Gastrocnemius medialis (tissue), 4 donors: ENCODE measurements at regions not wholly inside any gene's neighbourhood (a gene's known extent, or its start where the extent isn't known, plus 50 kb on each side); places are given as distances from the start of the nearest gene placed in this dataset.

Experiments used
- ATAC-seq, 2 donors: fragments of 150-250 bp; one replicate each; pipeline ENCODE4 v1.9.1; 2016
- DNase-seq, 2 donors: peaks; one replicate each; pipeline ENCODE4 v3.0.0-alpha.2; 2019
- H3K27ac ChIP-seq, 4 donors: fragments of 200-600 bp; sonication (generic); 1 replicate in 1 of 4; 2 replicates in 3 of 4; pipeline ENCODE4 v1.5.1; 2016 to 2018; ENCODE audit warnings: mild to moderate bottlenecking in 2 of 4, moderate library complexity in 1 of 4
- H3K27me3 ChIP-seq, 3 donors: fragments of 200-600 bp; sonication (generic) in 2 of 3; 1 replicate in 1 of 3; 2 replicates in 2 of 3; pipeline versions ENCODE4 v1.5.1 to v1.6.0; 2016 to 2019; ENCODE audit warnings: mild to moderate bottlenecking in 1 of 3, moderate library complexity in 1 of 3
- H3K36me3 ChIP-seq, 2 donors: fragments of 200-600 bp; sonication (generic) in 1 of 2; one replicate each; pipeline ENCODE4 v1.5.1; 2017 to 2018
- H3K4me1 ChIP-seq, 2 donors: fragments of 200-600 bp; sonication (generic) in 1 of 2; one replicate each; pipeline ENCODE4 v1.5.1; 2016 to 2017; ENCODE audit warnings: mild to moderate bottlenecking in 2 of 2
- H3K4me3 ChIP-seq, 4 donors: fragments of 200-600 bp; sonication (generic) in 3 of 4; 1 replicate in 1 of 4; 2 replicates in 3 of 4; pipeline ENCODE4 v1.5.1; 2016 to 2019; ENCODE audit warnings: mild to moderate bottlenecking in 2 of 4
- H3K9me3 ChIP-seq, 3 donors: fragments of 200-600 bp; sonication (generic) in 2 of 3; 1 replicate in 1 of 3; 2 replicates in 2 of 3; pipeline ENCODE4 v1.5.1; 2016 to 2019
- POLR2A ChIP-seq, 2 donors: fragments of 450-650 bp; IDR thresholded peaks; one replicate each; pipeline ENCODE4 v1.6.1; 2017; ENCODE audit warnings: antibody characterized with exemption in 2 of 2, mild to moderate bottlenecking in 2 of 2, moderate library complexity in 2 of 2
- in situ Hi-C, 4 donors: fragments of 200-750 bp; cut with MboI; loops; one replicate each; pipeline versions ENCODE4 v1.15.0 to v1.8.0; 2017; ENCODE audit warnings: low sequenced_read_pairs in 4 of 4
- intact Hi-C: fragments of 100-400 bp; cut with DNase I; formaldehyde crosslinking; loops from one replicate; pipeline ENCODE4 v1.15.1; 2023; ENCODE audit warnings: low total_unique reads
- TF ChIP-seq, protein P1 (sequence below), 5 experiments: fragments of 450-650 bp in 3 of 5; fragments of 200-600 bp in 2 of 5; sonication (generic) in 2 of 5; IDR thresholded peaks in 4 of 5; conservative IDR thresholded peaks in 1 of 5; 1 replicate in 4 of 5; 2 replicates in 1 of 5; pipeline ENCODE4 v1.5.1; 2016 to 2019; ENCODE audit warnings: antibody characterized with exemption in 5 of 5, mild to moderate bottlenecking in 3 of 5, moderate library complexity in 3 of 5

DNA sequence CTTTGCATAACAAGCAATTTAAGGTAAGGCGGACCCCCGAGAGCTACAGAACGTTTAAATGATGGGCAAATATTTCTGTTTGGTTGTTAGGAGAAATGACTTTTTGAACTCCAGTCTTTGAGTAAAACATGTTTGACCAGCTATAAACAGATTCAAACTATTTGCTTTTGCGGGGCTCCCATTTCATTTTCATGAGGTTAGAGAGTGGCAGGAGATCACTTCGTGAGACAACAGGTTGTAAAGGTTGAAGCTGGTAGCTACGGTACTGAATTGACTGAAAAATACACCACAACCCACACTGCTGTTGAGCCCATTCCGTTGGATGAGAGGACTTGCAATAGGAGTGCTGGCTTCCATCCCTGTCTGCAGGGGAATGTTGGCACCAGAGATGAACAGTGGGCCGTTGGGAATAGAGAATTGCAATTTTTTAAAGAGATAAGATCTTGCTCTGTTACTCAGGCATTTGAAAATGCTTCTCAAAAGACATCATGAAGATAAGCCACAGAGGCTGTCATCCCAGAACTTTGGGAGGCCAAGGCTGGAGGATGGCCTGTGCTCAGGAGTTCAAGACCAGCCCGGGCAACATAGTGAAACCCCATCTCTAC, 65.7 kb upstream of the CARD11 start:
- H3K4me3 ChIP-seq: no peak overlapping the region
- no peaks in the 10 kb centered on the region for H3K27me3 ChIP-seq
- H3K4me1 ChIP-seq: no peaks in the 10 kb centered on the region
- H3K27ac ChIP-seq: no peak overlapping the region
- intact Hi-C loops: no loop called here
- TF ChIP-seq POLR2A (IDR thresholded peaks at IDR 0.05): no peak
- TF ChIP-seq, protein P1, sequence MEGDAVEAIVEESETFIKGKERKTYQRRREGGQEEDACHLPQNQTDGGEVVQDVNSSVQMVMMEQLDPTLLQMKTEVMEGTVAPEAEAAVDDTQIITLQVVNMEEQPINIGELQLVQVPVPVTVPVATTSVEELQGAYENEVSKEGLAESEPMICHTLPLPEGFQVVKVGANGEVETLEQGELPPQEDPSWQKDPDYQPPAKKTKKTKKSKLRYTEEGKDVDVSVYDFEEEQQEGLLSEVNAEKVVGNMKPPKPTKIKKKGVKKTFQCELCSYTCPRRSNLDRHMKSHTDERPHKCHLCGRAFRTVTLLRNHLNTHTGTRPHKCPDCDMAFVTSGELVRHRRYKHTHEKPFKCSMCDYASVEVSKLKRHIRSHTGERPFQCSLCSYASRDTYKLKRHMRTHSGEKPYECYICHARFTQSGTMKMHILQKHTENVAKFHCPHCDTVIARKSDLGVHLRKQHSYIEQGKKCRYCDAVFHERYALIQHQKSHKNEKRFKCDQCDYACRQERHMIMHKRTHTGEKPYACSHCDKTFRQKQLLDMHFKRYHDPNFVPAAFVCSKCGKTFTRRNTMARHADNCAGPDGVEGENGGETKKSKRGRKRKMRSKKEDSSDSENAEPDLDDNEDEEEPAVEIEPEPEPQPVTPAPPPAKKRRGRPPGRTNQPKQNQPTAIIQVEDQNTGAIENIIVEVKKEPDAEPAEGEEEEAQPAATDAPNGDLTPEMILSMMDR (IDR thresholded peaks at IDR 0.05 in 4 of 5, conservative IDR thresholded peaks at IDR 0.05 in 1 of 5): no peak
- H3K36me3 ChIP-seq: no peaks in the 10 kb centered on the region
- H3K9me3 ChIP-seq: no peaks in the 10 kb centered on the region
- DNase-seq (no peak), ATAC-seq (no peak)
- in situ Hi-C loops: no loop called here

DNA sequence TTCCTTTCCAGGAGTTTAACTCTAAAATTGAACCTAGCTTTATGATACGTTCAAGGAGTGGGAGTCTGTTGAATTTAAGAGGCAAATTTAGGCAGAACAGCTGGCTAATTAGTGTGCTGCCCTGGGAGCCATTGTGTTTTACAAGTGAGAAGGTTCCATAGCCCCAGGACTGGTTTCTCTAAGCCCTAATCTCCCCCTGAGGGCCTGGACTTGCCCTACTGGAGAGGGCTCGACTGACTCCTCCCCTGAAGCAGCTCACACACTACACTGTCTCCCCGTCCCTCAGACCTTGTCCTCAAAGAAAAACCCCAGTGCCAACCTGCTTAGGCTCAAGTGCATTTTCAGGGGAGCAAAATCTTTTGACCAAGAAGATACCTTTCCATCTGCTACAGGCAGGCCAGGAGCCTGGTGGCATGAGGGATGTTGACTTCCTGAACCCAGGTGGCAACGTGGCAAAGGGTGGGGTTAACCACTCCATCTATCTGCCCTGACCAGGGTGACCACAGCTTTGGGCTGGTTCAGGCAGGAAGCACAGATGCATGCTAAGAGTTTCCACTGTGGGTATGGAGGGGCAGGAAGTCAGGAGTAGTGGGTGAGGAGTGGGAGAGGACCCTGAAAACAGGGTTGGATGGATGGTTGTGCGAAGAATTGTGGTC, 68.9 kb upstream of the CARD11 start:
- Histone ChIP-seq H3K27me3 (no peaks in the 10 kb centered on the region), H3K36me3 (no peaks in the 10 kb centered on the region), H3K9me3 (no peaks in the 10 kb centered on the region), H3K4me3 (no peak overlapping the region), H3K4me1 (no peaks in the 10 kb centered on the region), H3K27ac (no peak overlapping the region)
- ATAC-seq: no peak
- no peak for DNase-seq
- in situ Hi-C loops (no loop called here), intact Hi-C loops (no loop called here)
- TF ChIP-seq, protein P1 (IDR thresholded peaks at IDR 0.05 in 4 of 5, conservative IDR thresholded peaks at IDR 0.05 in 1 of 5): no peak
- no peak for TF ChIP-seq POLR2A (IDR thresholded peaks at IDR 0.05)

DNA sequence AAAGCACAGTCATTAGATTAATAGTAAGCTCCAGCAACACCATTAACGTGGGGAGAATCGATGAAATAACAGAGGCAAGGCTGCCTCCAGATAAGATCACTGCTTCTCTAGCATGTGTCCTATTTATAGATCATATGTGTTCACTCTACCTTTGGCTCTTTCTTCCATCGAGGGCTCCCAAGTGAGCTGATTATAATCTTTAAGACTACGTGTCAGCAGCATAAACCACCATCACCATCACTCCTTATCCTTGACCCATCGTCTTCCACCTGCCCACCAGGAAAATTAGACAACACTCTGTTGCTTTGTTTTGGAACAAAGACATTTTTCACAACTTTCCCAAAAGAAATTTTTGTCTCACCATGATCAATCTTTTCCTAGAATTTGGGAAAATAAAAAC, 71.2 kb upstream of the CARD11 start:
- Histone ChIP-seq H3K27ac (no peak overlapping the region), H3K27me3 (no peaks in the 10 kb centered on the region), H3K36me3 (no peaks in the 10 kb centered on the region), H3K4me1 (no peaks in the 10 kb centered on the region), H3K4me3 (no peak overlapping the region), H3K9me3 (no peaks in the 10 kb centered on the region)
- ATAC-seq (no peak), DNase-seq (no peak)
- intact Hi-C loops: no loop called here
- in situ Hi-C loops: no loop called here
- TF ChIP-seq, protein P1 (IDR thresholded peaks at IDR 0.05 in 4 of 5, conservative IDR thresholded peaks at IDR 0.05 in 1 of 5): no peak
- TF ChIP-seq POLR2A (IDR thresholded peaks at IDR 0.05): no peak

DNA sequence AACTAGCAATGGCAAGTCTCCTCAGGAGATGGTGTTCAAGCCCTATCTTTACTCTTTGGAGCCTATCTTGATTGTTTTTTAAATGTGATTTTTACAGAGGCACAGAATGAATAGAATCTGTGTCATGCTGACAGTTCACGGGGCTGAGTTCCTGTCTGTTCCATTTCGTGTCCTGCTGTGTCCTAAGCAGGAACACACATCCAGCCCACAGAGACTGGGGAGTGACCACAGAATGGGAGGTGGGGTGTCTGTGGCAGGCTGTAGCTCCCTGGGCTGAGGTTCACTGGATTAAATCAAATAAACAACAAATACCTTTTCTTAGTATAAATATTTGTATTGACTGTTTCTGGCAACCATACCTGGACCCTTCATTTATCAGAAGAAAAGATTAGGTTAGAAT, 73.4 kb upstream of the CARD11 start:
- intact Hi-C loops: no loop called here

More for the DNA sequence above, 73.4 kb upstream of the CARD11 start:
- Histone ChIP-seq H3K36me3 (no peaks in the 10 kb centered on the region), H3K4me1 (no peaks in the 10 kb centered on the region), H3K27ac (no peak overlapping the region), H3K27me3 (no peaks in the 10 kb centered on the region), H3K9me3 (no peaks in the 10 kb centered on the region), H3K4me3 (no peak overlapping the region)
- ATAC-seq: no peak
- no peak for DNase-seq
- no peak for TF ChIP-seq POLR2A (IDR thresholded peaks at IDR 0.05)
- TF ChIP-seq, protein P1 (IDR thresholded peaks at IDR 0.05 in 4 of 5, conservative IDR thresholded peaks at IDR 0.05 in 1 of 5): no peak
- in situ Hi-C loops: no loop called here
